CD4-positive, alpha-beta T cell treated with Interleukin-6 for 4 hours (primary cell): ENCODE measurements at regions not wholly inside any gene's neighbourhood (a gene's known extent, or its start where the extent isn't known, plus 50 kb on each side); places are given as distances from the start of the nearest gene placed in this dataset.

Experiments
- DNase-seq: peaks from one replicate; pipeline ENCODE4 v3.0.0-alpha.2; 2020; ENCODE audit warnings: mixed read lengths

- DNase-seq = no peak
Observed at GRCh38 chr6:150651808-150652470, 52.3 kb downstream of the PLEKHG1 start.

- DNase-seq = no peak
Observed at GRCh38 chr6:150652848-150653613, 53.3 kb downstream of the PLEKHG1 start.

- DNase-seq = no peak
Observed at GRCh38 chr6:150654608-150655007, 54.9 kb downstream of the PLEKHG1 start.

GRCh38 chr6:150656156-150656555 lies 56.5 kb downstream of the PLEKHG1 start:
- DNase-seq = no peak

- no peak for DNase-seq
Observed at GRCh38 chr6:150658421-150658820, 58.7 kb downstream of the PLEKHG1 start.

- no peak for DNase-seq
Observed at GRCh38 chr6:150659046-150659763, 59.5 kb downstream of the PLEKHG1 start.

GRCh38 chr6:150661216-150662007 lies 61.7 kb downstream of the PLEKHG1 start:
- no peak for DNase-seq

- DNase-seq = no peak
Observed at GRCh38 chr6:150662814-150663213, 63.1 kb downstream of the PLEKHG1 start.

- no peak for DNase-seq
Observed at GRCh38 chr6:150664091-150664490, 64.4 kb downstream of the PLEKHG1 start.

- DNase-seq = no peak
Observed at GRCh38 chr6:150666071-150666470, 66.4 kb downstream of the PLEKHG1 start.

GRCh38 chr6:150667359-150667758 lies 67.7 kb downstream of the PLEKHG1 start:
- no peak for DNase-seq

GRCh38 chr6:150667977-150668716 lies 68.5 kb downstream of the PLEKHG1 start:
- DNase-seq = no peak

GRCh38 chr6:150668900-150669302 lies 69.2 kb downstream of the PLEKHG1 start:
- no peak for DNase-seq

- no peak for DNase-seq
Observed at GRCh38 chr6:150670311-150670710, 70.6 kb downstream of the PLEKHG1 start.

- DNase-seq = no peak
Observed at GRCh38 chr6:150672800-150673199, 73.1 kb downstream of the PLEKHG1 start.

GRCh38 chr6:150673720-150674346 lies 74.1 kb downstream of the PLEKHG1 start:
- no peak for DNase-seq

GRCh38 chr6:150676344-150676743 lies 76.7 kb downstream of the PLEKHG1 start:
- no peak for DNase-seq

GRCh38 chr6:150676772-150677171 lies 77.1 kb downstream of the PLEKHG1 start:
- DNase-seq = no peak

- DNase-seq = no peak
Observed at GRCh38 chr6:150680510-150680909, 80.8 kb downstream of the PLEKHG1 start.

GRCh38 chr6:150681578-150682395 lies 82.1 kb downstream of the PLEKHG1 start:
- no peak for DNase-seq

GRCh38 chr6:150683320-150683719 lies 83.6 kb downstream of the PLEKHG1 start:
- DNase-seq = no peak
